ENCODE measurements at regions not wholly inside any gene's neighbourhood (a gene's known extent, or its start where the extent isn't known, plus 50 kb on each side); places are given as distances from the start of the nearest gene placed in this dataset.

DNA sequence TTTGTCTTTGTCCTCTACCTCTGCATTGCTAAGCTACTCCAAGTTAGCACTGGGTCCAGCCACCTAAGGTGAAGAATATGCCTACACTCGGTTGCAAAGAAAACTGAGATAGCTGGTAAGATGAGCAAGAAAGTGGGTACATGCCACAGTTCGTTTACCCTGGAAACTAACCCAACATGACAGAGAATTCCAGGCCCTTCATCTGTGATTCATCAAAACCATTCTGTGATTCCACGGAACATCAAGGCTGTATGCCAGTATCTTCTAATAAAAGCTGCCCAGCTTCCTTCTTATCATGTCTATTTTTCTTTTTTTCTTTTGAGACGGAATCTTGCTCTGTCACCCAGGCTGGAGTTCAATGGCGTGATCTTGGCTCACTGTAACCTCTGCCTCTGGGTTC, 58.7 kb upstream of the SPANXC start:
- Histone ChIP-seq H3K79me1 (ENCODE audit: low read depth in 1 of 2, low read length in 2 of 2) (no peaks in the 10 kb centered on the region), H3K4me3 (ENCODE audit: insufficient read depth, low read depth, low read length) (no peak overlapping the region), H3K18ac (ENCODE audit: low read depth, low read length) (no peak overlapping the region), H2BK5ac (ENCODE audit: low read depth, low read length, poor library complexity, severe bottlenecking) (no peak overlapping the region), H2BK15ac (ENCODE audit: low read depth, low read length) (no peak overlapping the region), H4K20me1 (ENCODE audit: insufficient read depth, low read length) (no peaks in the 10 kb centered on the region), H3K23ac (ENCODE audit: low read depth, low read length) (no peak overlapping the region), H3K4me2 (ENCODE audit: low read depth, low read length) (no peak overlapping the region), H4K5ac (ENCODE audit: low read depth, low read length) (no peak overlapping the region), H4K91ac (ENCODE audit: insufficient read depth, low read depth, low read length) (no peak overlapping the region), H3K9ac (ENCODE audit: low read depth, low read length) (no peak overlapping the region), H3K4ac (ENCODE audit: low read depth, low read length) (no peak overlapping the region), H3K14ac (replicated peaks; ENCODE audit: low read depth, low read length) (no peak overlapping the region), H2AFZ (replicated peaks; ENCODE audit: low read length, poor library complexity) (no peak overlapping the region), H3K27me3 (ENCODE audit: control insufficient read depth, insufficient read depth, low read length) (no peaks in the 10 kb centered on the region), H3K27ac (ENCODE audit: insufficient read depth, low read length) (no peak overlapping the region), H2AK9ac (replicated peaks; ENCODE audit: low read depth, low read length, poor library complexity) (no peak overlapping the region), H3K56ac (ENCODE audit: extremely low read depth, insufficient read depth, low read length) (no peak overlapping the region), H2AK5ac (ENCODE audit: low read depth, low read length) (no peak overlapping the region), H3K9me1 (ENCODE audit: insufficient read depth, low read length) (no peaks in the 10 kb centered on the region), H3K9me3 (ENCODE audit: control insufficient read depth, insufficient read depth, low read length) (no peaks in the 10 kb centered on the region), H2BK20ac (ENCODE audit: low read depth, low read length) (no peak overlapping the region), H3K4me1 (ENCODE audit: control insufficient read depth, insufficient read depth, low read length) (no peaks in the 10 kb centered on the region), H2BK120ac (ENCODE audit: low read depth, low read length) (no peak overlapping the region), H4K8ac (ENCODE audit: low read depth in 2 of 2, low read length in 2 of 2) (no peak overlapping the region), H3K36me3 (ENCODE audit: control insufficient read depth, insufficient read depth, low read length) (no peaks in the 10 kb centered on the region)
- DNase-seq (no peak), ATAC-seq (ENCODE audit: low read depth) (no peak)
- WGBS, 2 experiments (ENCODE audit: extremely low coverage in 2 of 2, insufficient read length in 1 of 2): no CpG with 5 or more reads among the region's 5 CpGs
- ChIA-PET POLR2A (ENCODE audit: unreplicated experiment) (no interaction called here), CTCF (no interaction called here)
- BruUV-seq (replicated peaks): no TSS peak
- in situ Hi-C loops (cut with MboI; ENCODE audit: low sequenced_read_pairs) (no loop called here), intact Hi-C loops (cut with micrococcal nuclease) (no loop called here), dilution Hi-C loops (cut with HindIII; ENCODE audit: low sequenced_read_pairs, unreplicated experiment) (no loop called here)
- no peak for TF ChIP-seq FOS (IDR thresholded peaks at IDR 0.05; ENCODE audit: low read depth, low read length)
- TF ChIP-seq MAFK (IDR thresholded peaks at IDR 0.05; ENCODE audit: low read depth, low read length): no peak
- no peak for TF ChIP-seq MAZ (IDR thresholded peaks at IDR 0.05; ENCODE audit: borderline replicate concordance, low read depth, low read length)
- TF ChIP-seq RFX5 (IDR thresholded peaks at IDR 0.05; ENCODE audit: low read depth, low read length): no peak
- TF ChIP-seq POLR2A (IDR thresholded peaks at IDR 0.05; ENCODE audit: low read depth, low read length): no peak
- no peak for TF ChIP-seq NFE2L2 (IDR thresholded peaks at IDR 0.05; ENCODE audit: low read depth, low read length)
- TF ChIP-seq SMC3 (IDR thresholded peaks at IDR 0.05; ENCODE audit: low read depth, low read length): no peak
- TF ChIP-seq RAD21 (IDR thresholded peaks at IDR 0.05; ENCODE audit: low read length): no peak
- no peak for TF ChIP-seq USF2 (IDR thresholded peaks at IDR 0.05; ENCODE audit: low read depth, low read length)
- TF ChIP-seq ELK1 (IDR thresholded peaks at IDR 0.05; ENCODE audit: borderline replicate concordance, low read depth, low read length): no peak
- TF ChIP-seq RCOR1 (IDR thresholded peaks at IDR 0.05; ENCODE audit: insufficient replicate concordance, low read length): no peak
- no peak for TF ChIP-seq CHD1 (IDR thresholded peaks at IDR 0.05; ENCODE audit: low read depth, low read length)
- TF ChIP-seq, protein P1, sequence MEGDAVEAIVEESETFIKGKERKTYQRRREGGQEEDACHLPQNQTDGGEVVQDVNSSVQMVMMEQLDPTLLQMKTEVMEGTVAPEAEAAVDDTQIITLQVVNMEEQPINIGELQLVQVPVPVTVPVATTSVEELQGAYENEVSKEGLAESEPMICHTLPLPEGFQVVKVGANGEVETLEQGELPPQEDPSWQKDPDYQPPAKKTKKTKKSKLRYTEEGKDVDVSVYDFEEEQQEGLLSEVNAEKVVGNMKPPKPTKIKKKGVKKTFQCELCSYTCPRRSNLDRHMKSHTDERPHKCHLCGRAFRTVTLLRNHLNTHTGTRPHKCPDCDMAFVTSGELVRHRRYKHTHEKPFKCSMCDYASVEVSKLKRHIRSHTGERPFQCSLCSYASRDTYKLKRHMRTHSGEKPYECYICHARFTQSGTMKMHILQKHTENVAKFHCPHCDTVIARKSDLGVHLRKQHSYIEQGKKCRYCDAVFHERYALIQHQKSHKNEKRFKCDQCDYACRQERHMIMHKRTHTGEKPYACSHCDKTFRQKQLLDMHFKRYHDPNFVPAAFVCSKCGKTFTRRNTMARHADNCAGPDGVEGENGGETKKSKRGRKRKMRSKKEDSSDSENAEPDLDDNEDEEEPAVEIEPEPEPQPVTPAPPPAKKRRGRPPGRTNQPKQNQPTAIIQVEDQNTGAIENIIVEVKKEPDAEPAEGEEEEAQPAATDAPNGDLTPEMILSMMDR (conservative IDR thresholded peaks at IDR 0.05; ENCODE audit: low read depth, low read length): no peak
